Prostate gland (tissue), 2 donors: ENCODE measurements at regions not wholly inside any gene's neighbourhood (a gene's known extent, or its start where the extent isn't known, plus 50 kb on each side); places are given as distances from the start of the nearest gene placed in this dataset.
"Not testable (repeated sequence)": the region's sequence is repeated elsewhere in the genome, so short reads cannot be mapped to it uniquely, and the experiment has no call there.

Source experiments
- CTCF ChIP-seq, 4 experiments: fragments of 200-600 bp in 2 of 4; fragments of 450-650 bp in 2 of 4; sonication (generic) in 2 of 4; IDR thresholded peaks; 1 replicate in 3 of 4; 2 replicates in 1 of 4; pipeline ENCODE4 v1.5.1; 2016 to 2019; ENCODE audit warnings: antibody characterized with exemption in 4 of 4, mild to moderate bottlenecking in 2 of 4, moderate library complexity in 2 of 4
- POLR2A ChIP-seq: fragments of 450-650 bp; IDR thresholded peaks from one replicate; pipeline ENCODE4 v1.6.1; 2016; ENCODE audit warnings: antibody characterized with exemption, mild to moderate bottlenecking
- POLR2AphosphoS5 ChIP-seq: sonication (generic); formaldehyde crosslinking; IDR thresholded peaks from one replicate; pipeline ENCODE4 v1.6.1; 2017; ENCODE audit warnings: antibody characterized with exemption

DNA sequence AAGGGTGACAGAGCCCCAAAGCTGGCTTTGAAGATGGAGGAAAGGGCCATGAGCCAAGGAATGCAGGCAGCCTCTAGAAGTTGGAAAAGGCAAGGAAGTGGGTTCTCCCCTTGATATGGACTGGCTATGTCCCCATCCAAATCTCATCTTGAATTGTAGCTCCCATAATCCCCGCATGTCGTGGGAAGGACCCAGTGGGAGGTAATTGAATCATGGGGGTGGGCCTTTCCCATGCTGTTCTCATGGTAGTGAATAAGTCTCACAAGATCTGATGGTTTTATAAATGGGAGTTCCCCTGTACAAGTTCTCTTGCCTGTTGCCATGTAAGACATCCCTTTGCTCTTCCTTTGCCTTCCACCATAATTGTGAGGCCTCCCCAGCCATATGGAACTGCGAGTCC lies 65.0 kb upstream of the NANOS1 start:
- not testable (repeated sequence) for TF ChIP-seq CTCF (IDR thresholded peaks at IDR 0.05); POLR2A; POLR2AphosphoS5
